ENCODE measurements at regions not wholly inside any gene's neighbourhood (a gene's known extent, or its start where the extent isn't known, plus 50 kb on each side); places are given as distances from the start of the nearest gene placed in this dataset.

DNA sequence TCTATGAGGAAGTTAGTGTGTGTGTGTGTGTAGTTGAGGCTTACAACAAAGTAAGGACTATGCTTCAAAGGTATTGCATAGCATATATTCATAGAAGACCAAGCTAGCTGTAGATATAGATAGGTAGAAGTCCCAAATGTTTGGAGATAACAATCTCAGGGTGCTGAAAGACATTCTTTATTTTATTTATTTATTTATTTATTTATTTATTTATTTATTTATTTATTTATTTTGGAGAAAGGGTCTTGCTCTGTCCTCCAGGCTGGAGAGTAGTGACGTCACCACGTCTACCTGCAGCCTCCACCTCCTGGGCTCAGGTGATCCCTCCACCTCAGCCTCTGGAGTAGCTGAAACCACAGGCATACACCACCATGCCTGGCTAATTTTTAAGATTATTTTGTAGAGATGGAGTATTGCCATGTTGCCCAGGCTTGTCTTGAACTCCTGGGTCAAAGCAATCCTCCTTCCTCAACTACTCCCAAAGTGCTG lies 284.6 kb upstream of the KIF2B start:
- Histone ChIP-seq H3K27me3 (no peaks in the 10 kb centered on the region), H3K4me1 (no peaks in the 10 kb centered on the region), H3K27ac (no peak overlapping the region), H3K4me3 (no peak overlapping the region), H3K9me3 (no peaks in the 10 kb centered on the region), H3K36me3 (no peaks in the 10 kb centered on the region)
- DNase-seq (no peak), ATAC-seq (no peak)
- TF ChIP-seq, protein P1, sequence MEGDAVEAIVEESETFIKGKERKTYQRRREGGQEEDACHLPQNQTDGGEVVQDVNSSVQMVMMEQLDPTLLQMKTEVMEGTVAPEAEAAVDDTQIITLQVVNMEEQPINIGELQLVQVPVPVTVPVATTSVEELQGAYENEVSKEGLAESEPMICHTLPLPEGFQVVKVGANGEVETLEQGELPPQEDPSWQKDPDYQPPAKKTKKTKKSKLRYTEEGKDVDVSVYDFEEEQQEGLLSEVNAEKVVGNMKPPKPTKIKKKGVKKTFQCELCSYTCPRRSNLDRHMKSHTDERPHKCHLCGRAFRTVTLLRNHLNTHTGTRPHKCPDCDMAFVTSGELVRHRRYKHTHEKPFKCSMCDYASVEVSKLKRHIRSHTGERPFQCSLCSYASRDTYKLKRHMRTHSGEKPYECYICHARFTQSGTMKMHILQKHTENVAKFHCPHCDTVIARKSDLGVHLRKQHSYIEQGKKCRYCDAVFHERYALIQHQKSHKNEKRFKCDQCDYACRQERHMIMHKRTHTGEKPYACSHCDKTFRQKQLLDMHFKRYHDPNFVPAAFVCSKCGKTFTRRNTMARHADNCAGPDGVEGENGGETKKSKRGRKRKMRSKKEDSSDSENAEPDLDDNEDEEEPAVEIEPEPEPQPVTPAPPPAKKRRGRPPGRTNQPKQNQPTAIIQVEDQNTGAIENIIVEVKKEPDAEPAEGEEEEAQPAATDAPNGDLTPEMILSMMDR (IDR thresholded peaks at IDR 0.05) = no peak
- intact Hi-C loops (cut with DNase I) = no loop called here

DNA sequence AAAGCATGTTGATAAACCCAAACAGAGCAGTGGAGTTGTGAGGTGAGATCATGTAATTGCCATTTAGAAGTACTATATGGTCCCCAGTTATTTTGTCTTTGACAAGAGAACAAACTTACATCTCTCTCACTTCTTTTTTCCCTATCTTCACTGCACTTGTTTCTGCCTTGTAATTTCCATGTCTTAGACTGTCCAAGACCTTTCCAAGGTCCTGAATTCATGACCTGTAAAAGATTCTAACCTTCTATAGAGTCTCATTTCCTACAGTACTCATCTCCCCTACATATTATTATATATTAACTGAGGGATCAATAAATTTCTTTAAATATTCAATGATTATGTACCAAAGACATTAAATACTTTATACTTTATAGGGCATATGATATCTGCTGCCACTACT lies 295.3 kb upstream of the KIF2B start:
- H3K27me3 ChIP-seq = no peaks in the 10 kb centered on the region
- no peak overlapping the region for H3K27ac ChIP-seq
- TF ChIP-seq, protein P1 (IDR thresholded peaks at IDR 0.05) = no peak
- H3K36me3 ChIP-seq = no peaks in the 10 kb centered on the region
- no peaks in the 10 kb centered on the region for H3K4me1 ChIP-seq
- ATAC-seq (no peak), DNase-seq (no peak)
- no peak overlapping the region for H3K4me3 ChIP-seq
- intact Hi-C loops (cut with DNase I) = no loop called here
- H3K9me3 ChIP-seq = no peaks in the 10 kb centered on the region

DNA sequence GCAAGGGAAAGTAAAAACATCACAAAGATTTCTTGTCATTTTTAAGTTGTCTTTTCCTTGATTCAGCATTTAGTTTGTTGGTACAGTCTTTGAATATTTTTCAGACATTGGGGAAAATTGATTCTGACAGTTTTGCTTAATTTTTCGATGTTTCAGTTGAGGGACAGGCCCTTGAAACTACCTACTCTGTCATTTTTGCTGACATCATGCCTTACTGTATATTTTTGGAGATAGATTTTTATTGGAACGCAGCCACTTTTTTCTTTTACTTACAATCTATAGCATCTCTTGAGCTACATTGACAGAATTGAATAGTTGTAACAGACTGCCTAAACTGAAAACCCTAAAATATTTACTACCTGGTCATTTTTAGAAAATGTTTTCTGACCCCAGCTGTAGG lies 297.1 kb upstream of the KIF2B start:
- H3K9me3 ChIP-seq = no peaks in the 10 kb centered on the region
- H3K27me3 ChIP-seq = no peaks in the 10 kb centered on the region
- H3K36me3 ChIP-seq = no peaks in the 10 kb centered on the region
- H3K4me3 ChIP-seq = no peak overlapping the region
- H3K4me1 ChIP-seq = no peaks in the 10 kb centered on the region
- H3K27ac ChIP-seq = no peak overlapping the region
- ATAC-seq (no peak), DNase-seq (no peak)
- intact Hi-C loops (cut with DNase I) = no loop called here
- TF ChIP-seq, protein P1 (IDR thresholded peaks at IDR 0.05) = no peak

DNA sequence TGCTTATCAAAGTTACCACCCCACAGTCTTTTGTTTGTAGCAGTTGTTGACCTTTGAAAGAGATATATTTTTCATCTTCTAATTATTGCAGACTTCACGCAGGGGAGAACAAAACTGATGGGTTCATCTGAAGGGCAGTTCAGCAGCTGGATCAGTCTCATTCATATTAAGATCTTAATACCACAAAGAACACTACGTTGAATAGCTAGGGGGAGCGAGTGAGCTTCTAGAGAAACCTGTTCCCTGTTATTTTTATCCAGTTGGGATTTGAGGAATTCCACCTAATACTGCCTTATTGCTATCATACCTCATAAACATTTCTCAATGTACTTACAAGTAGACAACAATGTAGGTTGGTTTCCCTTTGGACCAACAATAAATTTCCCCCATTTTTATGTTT lies 306.1 kb upstream of the KIF2B start:
- no peaks in the 10 kb centered on the region for H3K27me3 ChIP-seq
- no peaks in the 10 kb centered on the region for H3K36me3 ChIP-seq
- peaks cover 0 to 9% of the 10 kb centered on the region in 2 donors for H3K9me3 ChIP-seq
- ATAC-seq (no peak), DNase-seq (no peak)
- intact Hi-C loops (cut with DNase I) = no loop called here
- no peak overlapping the region for H3K4me3 ChIP-seq
- H3K27ac ChIP-seq = no peak overlapping the region
- no peaks in the 10 kb centered on the region for H3K4me1 ChIP-seq
- TF ChIP-seq, protein P1 (IDR thresholded peaks at IDR 0.05) = no peak

DNA sequence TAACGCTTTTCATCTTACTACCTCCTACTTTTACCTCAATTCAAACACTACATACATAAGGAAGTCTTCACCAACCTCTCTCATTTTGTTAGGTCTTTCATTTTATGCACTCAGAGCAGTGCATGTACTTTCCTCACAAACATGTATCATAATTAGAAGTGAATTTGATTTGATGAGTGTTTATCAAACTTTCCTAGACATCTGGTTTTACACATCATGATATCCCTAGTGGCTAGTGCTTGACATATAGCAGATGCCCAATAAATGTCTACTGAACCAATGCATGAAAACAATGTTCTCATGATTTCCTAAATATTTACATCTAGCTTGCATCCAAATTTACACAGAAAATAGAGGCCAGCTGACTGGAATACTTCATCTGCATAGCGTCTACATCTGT lies 323.4 kb upstream of the KIF2B start:
- H3K4me1 ChIP-seq = no peaks in the 10 kb centered on the region
- TF ChIP-seq, protein P1 (IDR thresholded peaks at IDR 0.05) = no peak
- intact Hi-C loops (cut with DNase I) = no loop called here

More for the DNA sequence above, 323.4 kb upstream of the KIF2B start:
- DNase-seq (no peak), ATAC-seq (no peak)
- H3K9me3 ChIP-seq = no peaks in the 10 kb centered on the region
- H3K36me3 ChIP-seq = no peaks in the 10 kb centered on the region
- H3K27ac ChIP-seq = no peak overlapping the region
- H3K27me3 ChIP-seq = no peaks in the 10 kb centered on the region
- H3K4me3 ChIP-seq = no peak overlapping the region

All from left lung (tissue), 4 donors.